Suprapubic skin (tissue), 4 donors: ENCODE measurements at regions not wholly inside any gene's neighbourhood (a gene's known extent, or its start where the extent isn't known, plus 50 kb on each side); places are given as distances from the start of the nearest gene placed in this dataset.
"Not testable (repeated sequence)": the region's sequence is repeated elsewhere in the genome, so short reads cannot be mapped to it uniquely, and the experiment has no call there.

Source experiments
- CTCF ChIP-seq, 2 donors: fragments of 200-600 bp in 1 of 2; fragments of 450-650 bp in 1 of 2; sonication (generic) in 1 of 2; IDR thresholded peaks; one replicate each; pipeline ENCODE4 v1.5.1; 2016 to 2019; ENCODE audit warnings: antibody characterized with exemption in 2 of 2, mild to moderate bottlenecking in 1 of 2, moderate library complexity in 1 of 2
- EP300 ChIP-seq: sonication (generic); formaldehyde crosslinking; IDR thresholded peaks from one replicate; pipeline ENCODE4 v1.6.1; 2017; ENCODE audit warnings: antibody characterized with exemption
- POLR2AphosphoS5 ChIP-seq, 3 donors: sonication (generic); formaldehyde crosslinking; IDR thresholded peaks; one replicate each; pipeline ENCODE4 v1.6.1; 2017; ENCODE audit warnings: antibody characterized with exemption in 3 of 3

- TF ChIP-seq CTCF (IDR thresholded peaks at IDR 0.05); EP300; POLR2AphosphoS5 (IDR thresholded peaks at IDR 0.05): not testable (repeated sequence)
Measured at GRCh38 chr1:113208425-113208824, 135.4 kb downstream of the LRIG2 start.
